ENCODE measurements at regions not wholly inside any gene's neighbourhood (a gene's known extent, or its start where the extent isn't known, plus 50 kb on each side); places are given as distances from the start of the nearest gene placed in this dataset.

DNA sequence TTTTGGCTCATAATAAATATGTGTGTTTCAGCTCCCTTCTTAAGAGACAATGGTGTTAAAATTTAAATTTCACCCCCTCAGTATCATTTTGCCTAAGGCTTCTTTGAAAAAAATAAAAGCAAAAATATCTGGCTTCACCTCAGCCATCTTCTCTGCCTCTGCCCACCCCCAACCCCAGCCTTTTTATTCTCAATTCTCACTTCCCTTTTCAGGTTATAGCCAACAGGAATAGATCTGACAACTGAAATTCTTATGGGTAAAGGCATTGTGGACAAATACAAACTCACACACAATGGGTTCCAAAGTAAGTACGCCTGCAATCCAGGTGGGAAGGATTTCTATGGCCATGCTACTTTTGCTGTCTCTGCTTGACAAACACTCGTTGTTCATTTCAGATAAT, 399.0 kb upstream of the ARRDC4 start:
- POLR2A ChIA-PET: no interaction called here
- no peak overlapping the region for H2AFZ ChIP-seq (ENCODE audit: low read depth, low read length)
- no peak for DNase-seq (ENCODE audit: low read depth, low spot score)
- H3K9ac ChIP-seq (replicated peaks; ENCODE audit: extremely low read depth, insufficient read depth, low read length): no peak overlapping the region
- no TSS peak for BruUV-seq (replicated peaks)
- no peaks in the 10 kb centered on the region for H3K27me3 ChIP-seq (ENCODE audit: control insufficient read depth in 2 of 2, insufficient read depth in 2 of 2, low read length in 2 of 2)
- CTCF ChIA-PET: no interaction called here
- H3K4me2 ChIP-seq (ENCODE audit: insufficient read depth, low read length): no peak overlapping the region
- no peak overlapping the region for H3K27ac ChIP-seq (ENCODE audit: insufficient read depth, low read depth, low read length)
- H3K4me3 ChIP-seq (replicated peaks in 1 of 3; ENCODE audit: insufficient read depth in 1 of 3, low read depth in 1 of 3, low read length in 3 of 3): no peak overlapping the region
- H3K36me3 ChIP-seq (ENCODE audit: control insufficient read depth in 2 of 2, extremely low read depth in 1 of 2, insufficient read depth in 2 of 2, low read length in 2 of 2): no peaks in the 10 kb centered on the region
- peaks cover 3% of the 10 kb centered on the region for H3K4me1 ChIP-seq (ENCODE audit: control insufficient read depth, extremely low read depth, insufficient read depth, low read length)
- FAIRE-seq: no peak
- TF ChIP-seq FOS (IDR thresholded peaks at IDR 0.05; ENCODE audit: borderline replicate concordance, insufficient read depth, low read length): no peak
- no peak for TF ChIP-seq EZH2 (IDR thresholded peaks at IDR 0.05; ENCODE audit: borderline replicate concordance, low read depth, low read length, severe bottlenecking)
- TF ChIP-seq MAX (IDR thresholded peaks at IDR 0.05; ENCODE audit: insufficient read depth, insufficient read length): no peak
- TF ChIP-seq MYC (IDR thresholded peaks at IDR 0.05; ENCODE audit: low read depth, low read length): no peak
- TF ChIP-seq POLR2A (IDR thresholded peaks at IDR 0.05; ENCODE audit: low read depth, low read length): no peak
- intact Hi-C loops (cut with micrococcal nuclease): loop anchor here (10.0 kb wide), 2 partner anchors 403 to 1207 kb away; partner anchors contain the start of gene ARRDC4
- dilution Hi-C loops (cut with MboI; ENCODE audit: extremely low pct_ligation_motif_present, low sequenced_read_pairs): no loop called here
- no peaks in the 10 kb centered on the region for H3K79me2 ChIP-seq (ENCODE audit: control insufficient read depth, insufficient read depth, low read length)
- H4K20me1 ChIP-seq (replicated peaks; ENCODE audit: control insufficient read depth, extremely low read depth, insufficient read depth, low read length): no peaks in the 10 kb centered on the region
- H3K9me1 ChIP-seq (replicated peaks; ENCODE audit: control insufficient read depth, extremely low read depth, insufficient read depth, low read length): no peaks in the 10 kb centered on the region
- H3K9me3 ChIP-seq (replicated peaks; ENCODE audit: control insufficient read depth, insufficient read depth, low read length): no peaks in the 10 kb centered on the region

DNA sequence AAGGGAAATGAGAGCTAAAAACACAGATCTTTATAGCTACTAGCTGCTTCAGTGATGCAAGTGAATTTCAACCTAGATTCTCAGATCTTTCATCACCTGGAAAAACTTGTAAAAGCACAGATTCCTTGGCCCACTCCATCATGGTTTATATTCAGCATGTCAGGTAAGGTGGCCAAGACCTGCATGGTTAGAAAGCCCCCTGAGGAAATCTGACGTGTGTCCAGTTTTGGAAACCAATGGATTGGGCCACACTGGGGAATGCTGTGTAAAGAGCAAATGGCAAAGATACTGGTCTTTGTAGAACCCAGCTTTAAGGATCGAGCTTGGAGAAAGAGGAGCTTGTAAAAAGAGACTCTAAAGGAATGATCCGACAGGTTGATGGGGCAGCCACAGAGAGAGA, 397.0 kb upstream of the ARRDC4 start:
- Histone ChIP-seq H3K79me2 (ENCODE audit: control insufficient read depth, insufficient read depth, low read length) (no peaks in the 10 kb centered on the region), H3K4me2 (ENCODE audit: insufficient read depth, low read length) (no peak overlapping the region), H4K20me1 (replicated peaks; ENCODE audit: control insufficient read depth, extremely low read depth, insufficient read depth, low read length) (no peaks in the 10 kb centered on the region), H3K36me3 (ENCODE audit: control insufficient read depth in 2 of 2, extremely low read depth in 1 of 2, insufficient read depth in 2 of 2, low read length in 2 of 2) (no peaks in the 10 kb centered on the region), H3K27me3 (ENCODE audit: control insufficient read depth in 2 of 2, insufficient read depth in 2 of 2, low read length in 2 of 2) (no peaks in the 10 kb centered on the region), H3K9me3 (replicated peaks; ENCODE audit: control insufficient read depth, insufficient read depth, low read length) (no peaks in the 10 kb centered on the region), H3K4me1 (ENCODE audit: control insufficient read depth, extremely low read depth, insufficient read depth, low read length) (peaks cover 18% of the 10 kb centered on the region), H3K4me3 (replicated peaks in 1 of 3; ENCODE audit: insufficient read depth in 1 of 3, low read depth in 1 of 3, low read length in 3 of 3) (no peak overlapping the region), H3K9ac (replicated peaks; ENCODE audit: extremely low read depth, insufficient read depth, low read length) (no peak overlapping the region), H3K27ac (ENCODE audit: insufficient read depth, low read depth, low read length) (no peak overlapping the region), H3K9me1 (replicated peaks; ENCODE audit: control insufficient read depth, extremely low read depth, insufficient read depth, low read length) (no peaks in the 10 kb centered on the region), H2AFZ (ENCODE audit: low read depth, low read length) (no peak overlapping the region)
- dilution Hi-C loops (cut with MboI; ENCODE audit: extremely low pct_ligation_motif_present, low sequenced_read_pairs) (no loop called here), intact Hi-C loops (cut with micrococcal nuclease) (loop anchor here (10.0 kb wide), 2 partner anchors 401 to 1209 kb away; partner anchors contain the start of gene ARRDC4)
- BruUV-seq (replicated peaks): no TSS peak
- CTCF ChIA-PET: no interaction called here
- POLR2A ChIA-PET: no interaction called here
- TF ChIP-seq JUN (IDR thresholded peaks at IDR 0.05; ENCODE audit: borderline replicate concordance, insufficient read depth, insufficient read length, low read depth) (no peak), GATA2 (IDR thresholded peaks at IDR 0.05; ENCODE audit: insufficient read depth, insufficient read length, low read depth, low read length) (no peak), CTCF (IDR thresholded peaks at IDR 0.05; ENCODE audit: extremely low read depth in 1 of 2, insufficient read depth in 1 of 2, low read depth in 1 of 2, low read length in 2 of 2) (no peak), EZH2 (IDR thresholded peaks at IDR 0.05; ENCODE audit: borderline replicate concordance, low read depth, low read length, severe bottlenecking) (no peak), FOS (IDR thresholded peaks at IDR 0.05; ENCODE audit: borderline replicate concordance, insufficient read depth, low read length) (no peak), MAX (IDR thresholded peaks at IDR 0.05; ENCODE audit: insufficient read depth, insufficient read length) (no peak), POLR2AphosphoS5 (IDR thresholded peaks at IDR 0.05; ENCODE audit: insufficient read depth, low read depth, low read length) (no peak), MYC (IDR thresholded peaks at IDR 0.05; ENCODE audit: low read depth, low read length) (no peak), POLR2A (IDR thresholded peaks at IDR 0.05; ENCODE audit: low read depth, low read length) (no peak)
- FAIRE-seq (no peak), DNase-seq (ENCODE audit: low read depth, low spot score) (no peak)

Data from endothelial cell of umbilical vein (primary cell).